SU-DHL-6 (cell line): ENCODE measurements at regions not wholly inside any gene's neighbourhood (a gene's known extent, or its start where the extent isn't known, plus 50 kb on each side); places are given as distances from the start of the nearest gene placed in this dataset.

Source experiments
- H2AFZ ChIP-seq: fragments of 200-600 bp; sonication (generic); 2 replicates; pipeline ENCODE4 v1.6.1; 2014; ENCODE audit warnings: low read depth, mild to moderate bottlenecking, moderate library complexity, mixed read lengths, antibody characterized with exemption, low read length; ENCODE audit not compliant: severe bottlenecking
- H3F3A ChIP-seq: fragments of 200-600 bp; shearing (Covaris generic); 2 replicates; pipeline ENCODE4 v1.6.0; 2016; ENCODE audit warnings: antibody characterized with exemption, mild to moderate bottlenecking; ENCODE audit not compliant: insufficient read depth
- H3K27ac ChIP-seq: fragments of 200-600 bp; sonication (generic); 2 replicates; pipeline ENCODE4 v1.5.1; 2016; ENCODE audit warnings: low read depth, mild to moderate bottlenecking, low read length, moderate library complexity, mixed read lengths
- H3K27me3 ChIP-seq: fragments of 200-600 bp; sonication (generic), shearing (Covaris generic); 2 replicates; pipeline ENCODE4 v1.6.0; 2014; ENCODE audit warnings: mild to moderate bottlenecking, low read length
- H3K36me3 ChIP-seq: fragments of 200-600 bp; sonication (generic); 2 replicates; pipeline ENCODE4 v1.6.1; 2014; ENCODE audit warnings: mild to moderate bottlenecking, low read length, mixed read lengths
- H3K4me2 ChIP-seq: fragments of 300-600, 200-600 bp; shearing (Covaris generic), sonication (generic); 2 replicates; pipeline ENCODE4 v1.6.0; 2014; ENCODE audit warnings: low read length, low read depth, mild to moderate bottlenecking; ENCODE audit not compliant: poor library complexity, severe bottlenecking
- H3K4me3 ChIP-seq: fragments of 200-600 bp; sonication (generic); 2 replicates; pipeline ENCODE4 v1.5.1; 2014; ENCODE audit warnings: antibody characterized with exemption, low read length, mild to moderate bottlenecking, mixed read lengths; ENCODE audit not compliant: insufficient read depth, poor library complexity, severe bottlenecking
- H3K79me2 ChIP-seq: fragments of 200-600 bp; sonication (generic); 2 replicates; pipeline ENCODE4 v1.6.1; 2014; ENCODE audit warnings: mild to moderate bottlenecking, low read length, moderate library complexity; ENCODE audit not compliant: insufficient read depth
- H3K9ac ChIP-seq: fragments of 200-600 bp; sonication (generic); 2 replicates; pipeline ENCODE4 v1.7.0; 2014; ENCODE audit warnings: mild to moderate bottlenecking, low read length
- H3K9me2 ChIP-seq: fragments of 200-600 bp; sonication (generic); replicated peaks from 2 replicates; pipeline ENCODE4 v1.6.1; 2014; ENCODE audit warnings: low read length; ENCODE audit not compliant: insufficient read depth
- H3K9me3 ChIP-seq: fragments of 200-600 bp; sonication (generic); 2 replicates; pipeline ENCODE4 v1.6.1; 2014; ENCODE audit warnings: low read length, mixed read lengths; ENCODE audit not compliant: insufficient read depth
- H4K20me1 ChIP-seq: fragments of 200-600 bp; sonication (generic); 2 replicates; pipeline ENCODE4 v1.6.1; 2014; ENCODE audit warnings: low read depth, mild to moderate bottlenecking, antibody characterized with exemption, low read length, moderate library complexity, mixed read lengths
- EZH2phosphoT487 ChIP-seq: fragments of 200-600 bp; sonication (generic), shearing (Covaris generic); conservative IDR thresholded peaks from 2 replicates; pipeline ENCODE4 v1.6.1; 2018; ENCODE audit warnings: mild to moderate bottlenecking, antibody characterized with exemption, low read length, moderate library complexity, mixed read lengths
- TF ChIP-seq, protein P1 (sequence below): fragments of 200-600 bp; sonication (generic); IDR thresholded peaks from one replicate; pipeline ENCODE4 v1.5.1; 2017; ENCODE audit warnings: antibody characterized with exemption, mild to moderate bottlenecking, low read length, moderate library complexity; ENCODE audit not compliant: insufficient read depth, poor library complexity, severe bottlenecking

GRCh38 chr10:131722525-131723264 is 178.1 kb upstream of the PPP2R2D start:
- H3K27ac ChIP-seq: no peak overlapping the region
- H3K9ac ChIP-seq: no peak overlapping the region
- H4K20me1 ChIP-seq: no peaks in the 10 kb centered on the region
- no peak for TF ChIP-seq EZH2phosphoT487
- TF ChIP-seq, protein P1, sequence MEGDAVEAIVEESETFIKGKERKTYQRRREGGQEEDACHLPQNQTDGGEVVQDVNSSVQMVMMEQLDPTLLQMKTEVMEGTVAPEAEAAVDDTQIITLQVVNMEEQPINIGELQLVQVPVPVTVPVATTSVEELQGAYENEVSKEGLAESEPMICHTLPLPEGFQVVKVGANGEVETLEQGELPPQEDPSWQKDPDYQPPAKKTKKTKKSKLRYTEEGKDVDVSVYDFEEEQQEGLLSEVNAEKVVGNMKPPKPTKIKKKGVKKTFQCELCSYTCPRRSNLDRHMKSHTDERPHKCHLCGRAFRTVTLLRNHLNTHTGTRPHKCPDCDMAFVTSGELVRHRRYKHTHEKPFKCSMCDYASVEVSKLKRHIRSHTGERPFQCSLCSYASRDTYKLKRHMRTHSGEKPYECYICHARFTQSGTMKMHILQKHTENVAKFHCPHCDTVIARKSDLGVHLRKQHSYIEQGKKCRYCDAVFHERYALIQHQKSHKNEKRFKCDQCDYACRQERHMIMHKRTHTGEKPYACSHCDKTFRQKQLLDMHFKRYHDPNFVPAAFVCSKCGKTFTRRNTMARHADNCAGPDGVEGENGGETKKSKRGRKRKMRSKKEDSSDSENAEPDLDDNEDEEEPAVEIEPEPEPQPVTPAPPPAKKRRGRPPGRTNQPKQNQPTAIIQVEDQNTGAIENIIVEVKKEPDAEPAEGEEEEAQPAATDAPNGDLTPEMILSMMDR: no peak
- H3K36me3 ChIP-seq: no peaks in the 10 kb centered on the region
- no peaks in the 10 kb centered on the region for H3K9me2 ChIP-seq
- H3K27me3 ChIP-seq: no peaks in the 10 kb centered on the region
- H3K4me3 ChIP-seq: no peak overlapping the region
- H3K9me3 ChIP-seq: no peaks in the 10 kb centered on the region
- H2AFZ ChIP-seq: no peak overlapping the region
- no peak overlapping the region for H3K4me2 ChIP-seq
- H3K79me2 ChIP-seq: no peaks in the 10 kb centered on the region
- H3F3A ChIP-seq: no peaks in the 10 kb centered on the region

- H3K27ac ChIP-seq: no peak overlapping the region
- H3K9me3 ChIP-seq: no peaks in the 10 kb centered on the region
- H3K36me3 ChIP-seq: no peaks in the 10 kb centered on the region
- no peak overlapping the region for H2AFZ ChIP-seq
- no peak overlapping the region for H3K4me3 ChIP-seq
- no peaks in the 10 kb centered on the region for H3K9me2 ChIP-seq
- TF ChIP-seq EZH2phosphoT487: no peak
- TF ChIP-seq, protein P1: no peak
- no peaks in the 10 kb centered on the region for H3K79me2 ChIP-seq
- no peaks in the 10 kb centered on the region for H3F3A ChIP-seq
- no peak overlapping the region for H3K4me2 ChIP-seq
- no peak overlapping the region for H3K9ac ChIP-seq
- no peaks in the 10 kb centered on the region for H4K20me1 ChIP-seq
- no peaks in the 10 kb centered on the region for H3K27me3 ChIP-seq
Observed at GRCh38 chr10:131723297-131724168, 177.3 kb upstream of the PPP2R2D start.

- no peak overlapping the region for H2AFZ ChIP-seq
- no peak overlapping the region for H3K4me3 ChIP-seq
- TF ChIP-seq, protein P1: no peak
- no peak for TF ChIP-seq EZH2phosphoT487
- no peaks in the 10 kb centered on the region for H3K36me3 ChIP-seq
- no peaks in the 10 kb centered on the region for H3K9me3 ChIP-seq
- H4K20me1 ChIP-seq: no peaks in the 10 kb centered on the region
- H3K9ac ChIP-seq: no peak overlapping the region
- H3K27ac ChIP-seq: no peak overlapping the region
- H3K4me2 ChIP-seq: no peak overlapping the region
- H3K9me2 ChIP-seq: no peaks in the 10 kb centered on the region
- no peaks in the 10 kb centered on the region for H3K79me2 ChIP-seq
- H3K27me3 ChIP-seq: no peaks in the 10 kb centered on the region
- H3F3A ChIP-seq: no peaks in the 10 kb centered on the region
Observed at GRCh38 chr10:131724169-131724545, 176.7 kb upstream of the PPP2R2D start.
